ENCODE measurements at regions not wholly inside any gene's neighbourhood (a gene's known extent, or its start where the extent isn't known, plus 50 kb on each side); places are given as distances from the start of the nearest gene placed in this dataset.

- Histone ChIP-seq H3K9me3 (no peaks in the 10 kb centered on the region), H3K27ac (no peak overlapping the region), H3K4me3 (no peak overlapping the region), H3K27me3 (replicated peaks; ENCODE audit: insufficient read depth) (no peaks in the 10 kb centered on the region), H3K4me1 (ENCODE audit: control insufficient read depth in 1 of 2, low read depth in 2 of 2) (peaks cover 0 to 9% of the 10 kb centered on the region in 2 donors), H3K36me3 (no peaks in the 10 kb centered on the region)
- DNase-seq (ENCODE audit: low spot score) (no peak), ATAC-seq (ENCODE audit: insufficient number of reproducible peaks, low FRiP score, low read depth) (no peak)
- TF ChIP-seq CTCF (IDR thresholded peaks at IDR 0.05) = no peak
Observed at GRCh38 chrX:39470588-39471407, 627.0 kb downstream of the BCOR start.

GRCh38 chrX:39472161-39472560 lies 625.6 kb downstream of the BCOR start:
- DNase-seq (ENCODE audit: low spot score) (no peak), ATAC-seq (ENCODE audit: insufficient number of reproducible peaks, low FRiP score, low read depth) (no peak)
- H3K27ac ChIP-seq = no peak overlapping the region

DNA sequence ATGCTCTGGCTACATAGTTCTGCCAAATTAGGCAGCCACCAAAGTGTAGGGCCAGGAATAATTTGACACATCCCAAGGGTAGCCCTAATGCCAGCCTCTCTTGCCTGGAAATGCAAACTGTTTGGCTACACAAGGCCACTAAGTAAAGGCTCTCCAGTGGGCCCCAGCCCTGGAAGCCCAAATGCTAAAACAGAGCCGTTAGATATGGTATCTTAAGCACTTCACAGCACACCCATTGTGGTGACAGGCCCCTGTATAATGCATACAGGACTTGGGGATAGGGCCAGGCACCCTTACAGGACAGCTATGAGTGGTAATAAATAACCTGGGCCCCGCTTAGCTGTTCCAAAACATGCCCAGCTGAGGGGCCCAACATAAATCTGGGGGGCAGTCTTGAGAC lies 623.9 kb downstream of the BCOR start:
- peak; percentile 65 for ATAC-seq (ENCODE audit: insufficient number of reproducible peaks, low FRiP score, low read depth)
- Histone ChIP-seq H3K27me3 (replicated peaks; ENCODE audit: insufficient read depth) (no peaks in the 10 kb centered on the region), H3K36me3 (no peaks in the 10 kb centered on the region)

More at GRCh38 chrX:39472161-39472560, 625.6 kb downstream of the BCOR start:
- no peaks in the 10 kb centered on the region for H3K36me3 ChIP-seq
- no peak for TF ChIP-seq CTCF (IDR thresholded peaks at IDR 0.05)
- H3K4me3 ChIP-seq = no peak overlapping the region
- H3K9me3 ChIP-seq = no peaks in the 10 kb centered on the region
- no peaks in the 10 kb centered on the region for H3K27me3 ChIP-seq (replicated peaks; ENCODE audit: insufficient read depth)
- H3K4me1 ChIP-seq (ENCODE audit: control insufficient read depth in 1 of 2, low read depth in 2 of 2) = peaks cover 0 to 9% of the 10 kb centered on the region in 2 donors

DNA sequence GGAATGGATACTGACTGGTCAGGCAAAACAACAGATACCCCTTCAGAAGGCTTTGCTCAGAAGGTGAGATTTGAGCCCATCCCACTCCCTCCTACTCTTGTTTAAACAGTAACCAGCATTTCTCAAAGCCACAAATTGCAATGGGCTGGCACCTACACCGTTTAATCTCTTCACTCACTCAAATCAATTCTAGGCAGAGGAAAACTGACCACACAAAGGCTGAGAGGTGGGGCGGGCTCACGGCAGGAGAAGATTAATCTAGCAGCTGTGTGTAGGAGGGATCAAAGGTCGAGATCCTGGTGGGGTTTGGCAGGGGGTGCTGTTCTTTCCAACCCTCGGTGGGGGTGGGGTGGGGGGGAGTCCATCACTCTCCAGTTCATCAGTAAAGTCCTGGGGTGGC lies 622.4 kb downstream of the BCOR start:
- no peak for DNase-seq (ENCODE audit: low spot score)
- Histone ChIP-seq H3K27ac (no peak overlapping the region), H3K4me1 (ENCODE audit: control insufficient read depth in 1 of 2, low read depth in 2 of 2) (peaks cover 0 to 9% of the 10 kb centered on the region in 2 donors), H3K36me3 (no peaks in the 10 kb centered on the region), H3K27me3 (replicated peaks; ENCODE audit: insufficient read depth) (no peaks in the 10 kb centered on the region), H3K9me3 (no peaks in the 10 kb centered on the region), H3K4me3 (no peak overlapping the region)
- TF ChIP-seq CTCF (IDR thresholded peaks at IDR 0.05) = no peak
- ATAC-seq (ENCODE audit: insufficient number of reproducible peaks, low FRiP score, low read depth) = no peak

More for the DNA sequence above, 623.9 kb downstream of the BCOR start:
- Histone ChIP-seq H3K4me3 (no peak overlapping the region), H3K27ac (no peak overlapping the region), H3K4me1 (ENCODE audit: control insufficient read depth in 1 of 2, low read depth in 2 of 2) (peaks cover 0 to 9% of the 10 kb centered on the region in 2 donors), H3K9me3 (no peaks in the 10 kb centered on the region)
- no peak for DNase-seq (ENCODE audit: low spot score)
- no peak for TF ChIP-seq CTCF (IDR thresholded peaks at IDR 0.05)

DNA sequence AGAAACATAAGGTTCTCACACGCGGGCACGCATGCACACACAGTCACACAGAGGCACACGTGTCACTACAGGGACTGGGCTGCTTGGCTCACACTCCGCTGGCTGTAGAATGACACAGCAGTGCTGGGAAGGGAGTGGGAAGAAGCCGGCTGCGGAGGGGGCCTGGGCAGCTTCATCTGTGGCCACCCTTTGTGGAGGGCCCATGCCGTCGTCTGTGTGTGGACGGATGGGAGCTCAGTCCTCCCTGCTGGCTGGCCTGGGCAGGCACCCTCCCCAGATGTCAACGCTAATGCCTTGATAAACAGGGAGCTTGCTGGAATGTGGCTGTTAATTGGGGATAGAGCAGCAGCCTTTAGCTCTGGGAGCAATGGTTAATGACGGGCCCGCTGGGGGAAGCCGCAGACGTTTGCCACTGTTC lies 621.1 kb downstream of the BCOR start:
- no peak overlapping the region for H3K4me3 ChIP-seq
- no peak for ATAC-seq (ENCODE audit: insufficient number of reproducible peaks, low FRiP score, low read depth)
- no peaks in the 10 kb centered on the region for H3K36me3 ChIP-seq
- no peaks in the 10 kb centered on the region for H3K9me3 ChIP-seq
- H3K4me1 ChIP-seq (ENCODE audit: control insufficient read depth in 1 of 2, low read depth in 2 of 2) = peaks cover 0 to 9% of the 10 kb centered on the region in 2 donors
- no peak for DNase-seq (ENCODE audit: low spot score)
- no peak overlapping the region for H3K27ac ChIP-seq
- no peaks in the 10 kb centered on the region for H3K27me3 ChIP-seq (replicated peaks; ENCODE audit: insufficient read depth)
- no peak for TF ChIP-seq CTCF (IDR thresholded peaks at IDR 0.05)
